ENCODE measurements at regions not wholly inside any gene's neighbourhood (a gene's known extent, or its start where the extent isn't known, plus 50 kb on each side); places are given as distances from the start of the nearest gene placed in this dataset.
A peak's percentile ranks its signal among the peaks of the same experiment; 100 is the strongest.

DNA sequence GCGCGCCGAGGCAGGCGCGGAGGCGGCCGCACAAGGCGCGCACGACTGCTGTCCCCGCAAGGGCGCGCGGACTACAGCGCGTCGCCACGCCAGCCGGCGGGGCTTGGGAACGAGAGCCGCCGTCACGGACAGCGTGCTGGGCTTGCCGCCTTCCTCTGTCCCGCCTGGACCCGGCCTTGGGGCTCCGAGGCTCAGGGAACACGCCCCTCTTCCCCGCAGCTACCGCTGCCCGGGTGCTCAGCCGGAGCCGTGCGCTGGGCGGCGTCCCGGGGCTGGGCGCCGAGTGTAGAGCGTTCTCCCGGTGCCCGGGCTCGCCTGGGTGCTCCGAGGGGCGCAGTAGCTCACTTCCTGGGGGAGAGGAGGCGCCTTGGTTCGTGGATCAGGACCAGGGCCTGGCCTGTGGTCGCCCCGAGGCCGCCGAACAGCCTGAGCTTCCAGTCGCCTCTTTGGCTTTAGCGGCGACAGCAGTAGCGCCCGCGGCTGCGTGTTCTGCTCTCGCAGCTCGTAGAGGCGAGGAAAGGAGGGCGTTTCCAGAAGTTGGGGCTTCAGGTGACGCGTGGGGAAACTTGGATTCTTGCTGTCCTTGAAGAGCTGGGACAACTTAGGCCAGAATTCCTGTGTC lies 226.7 kb upstream of the C2CD4B start:
- Mint-ChIP-seq H3K27ac (no peak overlapping the region), H3K27me3 (peaks cover 11 to 45% (median 29%) of the 10 kb centered on the region in 5 donors), H3K4me1 (peaks cover 10 to 20% (median 17%) of the 10 kb centered on the region in 7 donors), H3K36me3 (no peaks in the 10 kb centered on the region), H3K9me3 (no peaks in the 10 kb centered on the region), H3K4me3 (peak overlapping the region; percentile 92 to 97 (median 95))
- intact Hi-C loops (cut with micrococcal nuclease): loop anchor here in 1 of 2 donors (2.0 kb wide), 2 partner anchors 45 to 181 kb away; no protein-coding TSS in a partner anchor
- H3K27me3 ChIP-seq (ENCODE audit: control insufficient read depth in 2 of 2, insufficient read depth in 2 of 2, low read length in 2 of 2): peaks cover 0 to 8% of the 10 kb centered on the region in 2 donors
- ChIA-PET CTCF (no interaction called here), POLR2A (no interaction called here)
- H3K4me1 ChIP-seq (ENCODE audit: control insufficient read depth in 2 of 2, insufficient read depth in 2 of 2, low read length in 2 of 2): peaks cover 8% of the 10 kb centered on the region in 2 donors
- peak overlapping the region; percentile 70 for H3K4me3 ChIP-seq (ENCODE audit: low read length)
- no peak overlapping the region for H3K27ac ChIP-seq (ENCODE audit: low read depth, low read length)
- DNase-seq (peak in 6 of 9 donors; percentile 9 to 50 (median 14)), ATAC-seq (peak; percentile 44)
- H3K9me3 ChIP-seq (ENCODE audit: control insufficient read depth in 2 of 3, low read length in 3 of 3): no peaks in the 10 kb centered on the region
- H3K36me3 ChIP-seq (ENCODE audit: control insufficient read depth in 2 of 3, insufficient read depth in 3 of 3, low read length in 3 of 3): peaks cover 0 to 6% (median 0%) of the 10 kb centered on the region in 3 experiments

DNA sequence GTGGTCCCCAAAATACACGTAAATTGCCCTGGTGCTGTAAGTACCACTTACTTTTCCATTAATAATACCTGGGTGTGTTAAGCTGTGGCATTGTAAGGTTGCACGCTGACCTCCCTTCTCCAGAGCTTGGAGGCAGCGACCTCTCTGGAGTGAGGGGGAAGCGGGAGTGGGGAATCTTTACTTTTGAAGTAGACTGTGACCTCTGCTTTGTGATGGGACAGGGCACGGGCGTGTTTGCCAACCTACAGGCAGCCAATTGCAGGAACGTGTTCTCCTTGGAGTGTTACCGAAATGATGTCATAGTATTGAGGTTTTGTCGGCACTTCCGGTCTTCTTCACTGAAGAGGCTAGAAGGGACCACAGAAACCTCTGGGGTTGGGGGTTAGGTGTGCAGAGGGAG lies 227.3 kb upstream of the C2CD4B start:
- peaks cover 10 to 20% (median 17%) of the 10 kb centered on the region in 7 donors for H3K4me1 Mint-ChIP-seq
- CTCF ChIA-PET: no interaction called here
- peak overlapping the region; percentile 78 to 95 (median 92) for H3K4me3 Mint-ChIP-seq
- H3K4me3 ChIP-seq (ENCODE audit: low read length): peak overlapping the region; percentile 70
- H3K27ac ChIP-seq (ENCODE audit: low read depth, low read length): no peak overlapping the region
- intact Hi-C loops (cut with micrococcal nuclease): no loop called here
- H3K9me3 Mint-ChIP-seq: no peaks in the 10 kb centered on the region
- H3K4me1 ChIP-seq (ENCODE audit: control insufficient read depth in 2 of 2, insufficient read depth in 2 of 2, low read length in 2 of 2): peaks cover 8% of the 10 kb centered on the region in 2 donors
- peaks cover 0 to 6% (median 0%) of the 10 kb centered on the region in 3 experiments for H3K36me3 ChIP-seq (ENCODE audit: control insufficient read depth in 2 of 3, insufficient read depth in 3 of 3, low read length in 3 of 3)
- H3K9me3 ChIP-seq (ENCODE audit: control insufficient read depth in 2 of 3, low read length in 3 of 3): no peaks in the 10 kb centered on the region
- peaks cover 0 to 8% of the 10 kb centered on the region in 2 donors for H3K27me3 ChIP-seq (ENCODE audit: control insufficient read depth in 2 of 2, insufficient read depth in 2 of 2, low read length in 2 of 2)
- POLR2A ChIA-PET: no interaction called here
- H3K27me3 Mint-ChIP-seq: peaks cover 11 to 45% (median 31%) of the 10 kb centered on the region in 5 donors
- DNase-seq (peak in 1 of 9 donors; percentile 20), ATAC-seq (no peak)
- H3K27ac Mint-ChIP-seq: peak overlapping the region in 1 of 9 donors; percentile 23
- H3K36me3 Mint-ChIP-seq: no peaks in the 10 kb centered on the region

DNA sequence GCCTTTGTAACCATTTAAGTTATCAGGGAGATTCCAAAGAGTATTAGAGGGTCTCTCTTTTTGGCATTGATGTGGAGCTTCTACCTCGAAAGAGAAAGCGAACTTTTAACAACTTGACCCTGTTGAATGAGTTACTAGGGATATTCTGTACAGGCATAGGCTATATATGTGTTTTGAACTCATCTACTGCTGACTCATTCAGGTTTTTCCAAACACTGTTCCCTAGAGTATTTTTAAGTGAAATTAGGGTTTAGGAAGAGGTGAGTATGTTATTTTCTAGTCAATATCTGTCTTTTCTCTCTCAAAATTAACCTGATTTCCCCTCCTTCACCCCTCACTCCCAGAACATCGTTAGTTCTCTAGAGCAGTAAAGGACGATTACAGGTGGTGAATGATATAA lies 228.1 kb upstream of the C2CD4B start:
- Mint-ChIP-seq H3K9me3 (peaks cover 0 to 4% (median 2%) of the 10 kb centered on the region in 11 donors), H3K27me3 (peaks cover 14 to 41% (median 32%) of the 10 kb centered on the region in 5 donors), H3K36me3 (no peaks in the 10 kb centered on the region), H3K27ac (no peak overlapping the region), H3K4me3 (peak overlapping the region in 1 of 10 donors; percentile 81), H3K4me1 (peaks cover 10 to 20% (median 17%) of the 10 kb centered on the region in 7 donors)
- H3K4me1 ChIP-seq (ENCODE audit: control insufficient read depth in 2 of 2, insufficient read depth in 2 of 2, low read length in 2 of 2): peaks cover 8% of the 10 kb centered on the region in 2 donors
- H3K9me3 ChIP-seq (ENCODE audit: control insufficient read depth in 2 of 3, low read length in 3 of 3): no peaks in the 10 kb centered on the region
- intact Hi-C loops (cut with micrococcal nuclease): no loop called here
- ChIA-PET CTCF (no interaction called here), POLR2A (no interaction called here)
- peaks cover 0 to 6% (median 0%) of the 10 kb centered on the region in 3 experiments for H3K36me3 ChIP-seq (ENCODE audit: control insufficient read depth in 2 of 3, insufficient read depth in 3 of 3, low read length in 3 of 3)
- ATAC-seq (no peak), DNase-seq (no peak)
- peaks cover 0 to 8% of the 10 kb centered on the region in 2 donors for H3K27me3 ChIP-seq (ENCODE audit: control insufficient read depth in 2 of 2, insufficient read depth in 2 of 2, low read length in 2 of 2)
- no peak overlapping the region for H3K27ac ChIP-seq (ENCODE audit: low read depth, low read length)
- no peak overlapping the region for H3K4me3 ChIP-seq (ENCODE audit: low read length)

DNA sequence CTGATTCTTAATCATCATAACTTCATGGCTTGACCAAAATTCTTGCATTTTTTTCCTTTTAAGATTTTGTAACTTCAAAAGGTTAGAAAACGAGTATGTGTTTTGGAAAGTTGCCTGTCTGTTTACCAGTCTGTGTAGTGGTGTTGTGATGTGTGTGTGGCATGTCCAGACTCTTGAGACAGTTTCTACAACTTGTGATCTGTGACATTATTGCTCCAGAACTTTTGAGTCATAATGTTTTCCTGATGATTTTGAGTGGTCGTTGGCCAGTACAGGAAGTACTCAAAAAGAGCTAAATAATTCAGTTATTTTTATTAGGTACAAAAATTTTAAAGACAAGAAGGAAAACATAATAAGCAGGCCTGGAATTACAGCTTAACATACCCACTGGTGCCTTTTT lies 229.0 kb upstream of the C2CD4B start:
- Mint-ChIP-seq H3K27me3 (peaks cover 19 to 46% (median 32%) of the 10 kb centered on the region in 5 donors), H3K4me1 (peaks cover 10 to 20% (median 17%) of the 10 kb centered on the region in 7 donors), H3K36me3 (peaks cover 0 to 4% (median 0%) of the 10 kb centered on the region in 5 donors), H3K4me3 (no peak overlapping the region), H3K9me3 (peaks cover 0 to 10% (median 7%) of the 10 kb centered on the region in 11 donors), H3K27ac (no peak overlapping the region)
- DNase-seq (no peak), ATAC-seq (no peak)
- Histone ChIP-seq H3K36me3 (ENCODE audit: control insufficient read depth in 2 of 3, insufficient read depth in 3 of 3, low read length in 3 of 3) (peaks cover 0 to 6% (median 0%) of the 10 kb centered on the region in 3 experiments), H3K27me3 (ENCODE audit: control insufficient read depth in 2 of 2, insufficient read depth in 2 of 2, low read length in 2 of 2) (peaks cover 0 to 8% of the 10 kb centered on the region in 2 donors), H3K27ac (ENCODE audit: low read depth, low read length) (no peak overlapping the region), H3K4me1 (ENCODE audit: control insufficient read depth in 2 of 2, insufficient read depth in 2 of 2, low read length in 2 of 2) (peaks cover 8% of the 10 kb centered on the region in 2 donors), H3K9me3 (ENCODE audit: control insufficient read depth in 2 of 3, low read length in 3 of 3) (no peaks in the 10 kb centered on the region), H3K4me3 (ENCODE audit: low read length) (no peak overlapping the region)
- ChIA-PET CTCF (no interaction called here), POLR2A (no interaction called here)
- intact Hi-C loops (cut with micrococcal nuclease): no loop called here

DNA sequence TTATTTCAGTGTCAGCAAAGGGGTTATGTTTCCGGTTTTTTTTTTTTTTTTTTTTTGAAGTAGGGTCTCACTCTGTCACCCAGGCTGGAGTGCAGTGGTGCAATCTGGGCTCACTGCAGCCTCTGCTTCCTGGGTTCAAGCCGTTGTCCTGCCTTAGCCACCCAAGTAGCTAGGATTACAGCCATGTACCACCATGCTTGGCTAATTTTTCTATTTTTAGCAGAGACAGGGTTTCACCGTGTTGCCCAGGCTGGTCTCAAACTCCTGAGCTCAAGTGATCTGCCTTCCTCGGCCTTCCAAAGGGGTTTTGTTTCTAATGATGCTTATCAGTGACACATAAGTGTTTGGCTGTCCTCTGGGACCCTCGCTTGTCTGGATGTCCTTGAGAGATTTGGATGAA lies 235.7 kb upstream of the C2CD4B start:
- POLR2A ChIA-PET: no interaction called here
- Histone ChIP-seq H3K4me3 (ENCODE audit: low read length) (no peak overlapping the region), H3K4me1 (ENCODE audit: control insufficient read depth in 2 of 2, insufficient read depth in 2 of 2, low read length in 2 of 2) (no peaks in the 10 kb centered on the region), H3K36me3 (ENCODE audit: control insufficient read depth in 2 of 3, insufficient read depth in 3 of 3, low read length in 3 of 3) (no peaks in the 10 kb centered on the region), H3K27ac (ENCODE audit: low read depth, low read length) (no peak overlapping the region), H3K27me3 (ENCODE audit: control insufficient read depth in 2 of 2, insufficient read depth in 2 of 2, low read length in 2 of 2) (peaks cover 0 to 4% of the 10 kb centered on the region in 2 donors), H3K9me3 (ENCODE audit: control insufficient read depth in 2 of 3, low read length in 3 of 3) (peaks cover 0 to 3% (median 0%) of the 10 kb centered on the region in 3 experiments)
- no peak for DNase-seq
- no peak overlapping the region for H3K27ac Mint-ChIP-seq
- no peak overlapping the region for H3K4me3 Mint-ChIP-seq
- peaks cover 0 to 13% (median 7%) of the 10 kb centered on the region in 5 donors for H3K36me3 Mint-ChIP-seq
- peaks cover 4 to 27% (median 20%) of the 10 kb centered on the region in 11 donors for H3K9me3 Mint-ChIP-seq
- intact Hi-C loops (cut with micrococcal nuclease): no loop called here
- H3K4me1 Mint-ChIP-seq: no peaks in the 10 kb centered on the region
- CTCF ChIA-PET: no interaction called here
- ATAC-seq: no peak
- H3K27me3 Mint-ChIP-seq: peaks cover 4 to 68% (median 36%) of the 10 kb centered on the region in 5 donors

DNA sequence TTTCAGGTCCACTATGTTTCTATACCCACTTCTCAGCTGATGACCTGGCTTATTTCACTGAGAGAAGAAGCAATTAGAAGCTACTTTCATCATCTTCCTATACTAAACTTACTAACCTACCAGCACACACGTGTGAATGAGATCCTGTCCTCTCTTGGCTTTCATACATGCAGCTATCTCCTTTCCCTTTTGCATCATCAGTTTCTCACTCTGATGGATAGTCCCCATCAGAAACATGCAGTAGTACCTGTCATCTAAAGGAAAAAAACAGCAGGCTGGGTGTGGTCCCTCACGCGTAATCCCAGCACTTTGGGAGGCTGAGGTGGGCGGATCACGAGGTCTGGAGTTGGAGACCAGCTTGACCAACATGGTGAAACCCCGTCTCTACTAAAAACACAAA lies 237.6 kb upstream of the C2CD4B start:
- ChIA-PET POLR2A (no interaction called here), CTCF (no interaction called here)
- intact Hi-C loops (cut with micrococcal nuclease): no loop called here
- H3K27me3 ChIP-seq (ENCODE audit: control insufficient read depth in 2 of 2, insufficient read depth in 2 of 2, low read length in 2 of 2): peaks cover 0 to 4% of the 10 kb centered on the region in 2 donors
- H3K36me3 ChIP-seq (ENCODE audit: control insufficient read depth in 2 of 3, insufficient read depth in 3 of 3, low read length in 3 of 3): no peaks in the 10 kb centered on the region
- no peak for ATAC-seq
- no peaks in the 10 kb centered on the region for H3K4me1 ChIP-seq (ENCODE audit: control insufficient read depth in 2 of 2, insufficient read depth in 2 of 2, low read length in 2 of 2)
- H3K27ac Mint-ChIP-seq: no peak overlapping the region
- H3K27me3 Mint-ChIP-seq: peaks cover 12 to 67% (median 41%) of the 10 kb centered on the region in 5 donors
- no peak for DNase-seq
- peaks cover 0 to 13% (median 7%) of the 10 kb centered on the region in 5 donors for H3K36me3 Mint-ChIP-seq
- no peak overlapping the region for H3K4me3 ChIP-seq (ENCODE audit: low read length)
- H3K9me3 Mint-ChIP-seq: peaks cover 4 to 27% (median 20%) of the 10 kb centered on the region in 11 donors
- peaks cover 0 to 3% (median 0%) of the 10 kb centered on the region in 3 experiments for H3K9me3 ChIP-seq (ENCODE audit: control insufficient read depth in 2 of 3, low read length in 3 of 3)
- H3K4me3 Mint-ChIP-seq: no peak overlapping the region
- H3K4me1 Mint-ChIP-seq: no peaks in the 10 kb centered on the region
- H3K27ac ChIP-seq (ENCODE audit: low read depth, low read length): no peak overlapping the region

Measured in naive thymus-derived CD4-positive, alpha-beta T cell (primary cell).